ENCODE measurements at regions not wholly inside any gene's neighbourhood (a gene's known extent, or its start where the extent isn't known, plus 50 kb on each side); places are given as distances from the start of the nearest gene placed in this dataset.

- TF ChIP-seq CTCF (IDR thresholded peaks at IDR 0.05) (no peak), POLR2A (IDR thresholded peaks at IDR 0.05) (no peak)
Measured at GRCh38 chr11:25859776-25860175, 472.2 kb upstream of the ANO3 start.

Data from adrenal gland (tissue), 5 donors.